DND-41 (cell line): ENCODE measurements at regions not wholly inside any gene's neighbourhood (a gene's known extent, or its start where the extent isn't known, plus 50 kb on each side); places are given as distances from the start of the nearest gene placed in this dataset.

Experiments used
- ATAC-seq: fragments of 200-7000 bp; cut with Tn5 transposase; 3 replicates; pipeline ENCODE4 v1.9.1; 2021; ENCODE audit warnings: low read depth; ENCODE audit not compliant: insufficient read depth
- DNase-seq: peaks from one replicate; pipeline ENCODE4 v3.0.0-alpha.2; 2020
- H2AFZ ChIP-seq: 2 replicates; pipeline ENCODE4 v1.6.0; 2012; ENCODE audit warnings: low read depth, low read length
- H3K27ac ChIP-seq: 2 replicates; pipeline ENCODE4 v1.5.1; 2012; ENCODE audit warnings: low read length, inconsistent platforms
- H3K27me3 ChIP-seq: fragments of 200-600 bp; sonication (generic); 2 replicates; pipeline ENCODE4 v1.6.0; 2012; ENCODE audit warnings: low read length, mild to moderate bottlenecking, inconsistent platforms; ENCODE audit not compliant: insufficient read depth, poor library complexity
- H3K36me3 ChIP-seq: 2 replicates; pipeline ENCODE4 v1.5.1; 2012; ENCODE audit warnings: low read length, inconsistent platforms; ENCODE audit not compliant: insufficient read depth
- H3K4me1 ChIP-seq: 2 replicates; pipeline ENCODE4 v1.5.1; 2012; ENCODE audit warnings: mild to moderate bottlenecking, low read length; ENCODE audit not compliant: insufficient read depth
- H3K4me2 ChIP-seq: 2 replicates; pipeline ENCODE4 v1.6.0; 2012; ENCODE audit warnings: mild to moderate bottlenecking, moderate library complexity, low read length, inconsistent platforms; ENCODE audit not compliant: insufficient read depth
- H3K4me3 ChIP-seq, 2 experiments: fragments of 200-600 bp in 1 of 2; shearing (Covaris generic) in 1 of 2; 2 replicates each; pipeline ENCODE4 v1.5.1; 2012 to 2016; ENCODE audit warnings: inconsistent platforms in 2 of 2, low read length in 2 of 2, mild to moderate bottlenecking in 2 of 2, low read depth in 1 of 2, moderate library complexity in 1 of 2
- H3K79me2 ChIP-seq: 2 replicates; pipeline ENCODE4 v1.6.0; 2012; ENCODE audit warnings: low read length, inconsistent platforms; ENCODE audit not compliant: insufficient read depth
- H3K9ac ChIP-seq: 2 replicates; pipeline ENCODE4 v1.6.0; 2012; ENCODE audit warnings: low read depth, mild to moderate bottlenecking, inconsistent platforms, low read length, moderate library complexity
- H3K9me3 ChIP-seq: 2 replicates; pipeline ENCODE4 v1.5.1; 2012; ENCODE audit warnings: low read length, moderate library complexity, mild to moderate bottlenecking, inconsistent platforms; ENCODE audit not compliant: insufficient read depth, severe bottlenecking
- H4K20me1 ChIP-seq: 2 replicates; pipeline ENCODE4 v1.6.0; 2012; ENCODE audit warnings: low read length; ENCODE audit not compliant: insufficient read depth
- EZH2 ChIP-seq: IDR thresholded peaks from 3 replicates; pipeline ENCODE4 v1.6.1; 2012; ENCODE audit warnings: borderline replicate concordance, low read depth, mild to moderate bottlenecking, moderate library complexity, low read length, inconsistent platforms; ENCODE audit not compliant: severe bottlenecking
- TF ChIP-seq, protein P1 (sequence below): IDR thresholded peaks from 2 replicates; pipeline ENCODE4 v1.5.1; 2012; ENCODE audit warnings: borderline replicate concordance, low read length, moderate library complexity, mild to moderate bottlenecking; ENCODE audit not compliant: poor library complexity, severe bottlenecking; ENCODE audit errors: extremely low read depth

DNA sequence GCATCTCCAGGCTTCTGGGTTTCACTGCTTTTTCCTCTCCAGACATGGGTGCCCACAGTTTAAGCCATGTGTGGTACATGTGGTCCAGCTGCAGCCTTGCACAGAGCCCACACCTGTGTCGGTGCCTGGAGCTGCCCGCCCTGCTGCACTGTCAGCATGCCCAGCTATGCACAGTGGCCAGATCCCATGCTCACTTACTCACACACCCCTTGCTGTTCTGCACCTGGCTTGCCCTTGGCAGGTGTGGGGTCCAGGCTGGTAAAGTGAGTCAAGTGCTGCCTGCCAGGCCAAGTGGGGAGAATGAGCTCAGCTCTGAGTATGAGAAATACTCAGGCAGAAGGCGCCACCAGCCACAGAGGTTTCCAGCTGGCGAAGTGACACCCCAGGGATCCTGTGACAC lies 739.9 kb downstream of the CDH11 start:
- TF ChIP-seq EZH2: no peak
- TF ChIP-seq, protein P1, sequence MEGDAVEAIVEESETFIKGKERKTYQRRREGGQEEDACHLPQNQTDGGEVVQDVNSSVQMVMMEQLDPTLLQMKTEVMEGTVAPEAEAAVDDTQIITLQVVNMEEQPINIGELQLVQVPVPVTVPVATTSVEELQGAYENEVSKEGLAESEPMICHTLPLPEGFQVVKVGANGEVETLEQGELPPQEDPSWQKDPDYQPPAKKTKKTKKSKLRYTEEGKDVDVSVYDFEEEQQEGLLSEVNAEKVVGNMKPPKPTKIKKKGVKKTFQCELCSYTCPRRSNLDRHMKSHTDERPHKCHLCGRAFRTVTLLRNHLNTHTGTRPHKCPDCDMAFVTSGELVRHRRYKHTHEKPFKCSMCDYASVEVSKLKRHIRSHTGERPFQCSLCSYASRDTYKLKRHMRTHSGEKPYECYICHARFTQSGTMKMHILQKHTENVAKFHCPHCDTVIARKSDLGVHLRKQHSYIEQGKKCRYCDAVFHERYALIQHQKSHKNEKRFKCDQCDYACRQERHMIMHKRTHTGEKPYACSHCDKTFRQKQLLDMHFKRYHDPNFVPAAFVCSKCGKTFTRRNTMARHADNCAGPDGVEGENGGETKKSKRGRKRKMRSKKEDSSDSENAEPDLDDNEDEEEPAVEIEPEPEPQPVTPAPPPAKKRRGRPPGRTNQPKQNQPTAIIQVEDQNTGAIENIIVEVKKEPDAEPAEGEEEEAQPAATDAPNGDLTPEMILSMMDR: no peak
- Histone ChIP-seq H3K27me3 (no peaks in the 10 kb centered on the region), H3K79me2 (no peaks in the 10 kb centered on the region), H3K4me1 (no peaks in the 10 kb centered on the region), H3K27ac (no peak overlapping the region), H3K4me3 (no peak overlapping the region), H3K9me3 (peaks cover 9% of the 10 kb centered on the region), H2AFZ (no peak overlapping the region), H3K36me3 (no peaks in the 10 kb centered on the region), H4K20me1 (no peaks in the 10 kb centered on the region), H3K4me2 (no peak overlapping the region), H3K9ac (no peak overlapping the region)
- DNase-seq (no peak), ATAC-seq (no peak)

DNA sequence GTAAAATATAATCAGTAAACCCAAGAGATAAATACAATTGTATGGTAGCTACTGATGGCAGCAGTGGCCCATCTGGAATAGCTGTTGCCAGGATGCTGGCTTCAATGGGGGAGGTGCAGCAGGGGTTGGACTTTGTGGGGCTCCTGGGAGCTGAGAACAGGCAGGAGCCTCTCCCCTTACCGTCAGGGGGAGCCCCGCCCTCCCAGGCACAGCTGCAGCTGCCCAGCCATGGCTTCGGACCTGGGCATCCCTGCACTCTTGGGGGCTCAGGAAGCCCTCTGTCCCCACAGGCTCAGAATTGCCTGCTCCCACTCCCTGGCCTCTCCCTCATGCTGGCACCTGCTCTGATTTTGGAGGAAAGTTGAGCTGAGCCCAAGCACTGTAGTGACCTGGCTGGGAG lies 741.1 kb downstream of the CDH11 start:
- no peaks in the 10 kb centered on the region for H3K27me3 ChIP-seq
- no peaks in the 10 kb centered on the region for H3K4me1 ChIP-seq
- TF ChIP-seq, protein P1: no peak
- TF ChIP-seq EZH2: no peak
- no peak for ATAC-seq
- no peak overlapping the region for H3K4me3 ChIP-seq
- no peaks in the 10 kb centered on the region for H4K20me1 ChIP-seq
- peaks cover 9% of the 10 kb centered on the region for H3K9me3 ChIP-seq
- no peak overlapping the region for H3K27ac ChIP-seq
- H3K4me2 ChIP-seq: no peak overlapping the region
- DNase-seq: no peak
- no peak overlapping the region for H3K9ac ChIP-seq
- no peak overlapping the region for H2AFZ ChIP-seq
- H3K36me3 ChIP-seq: no peaks in the 10 kb centered on the region
- H3K79me2 ChIP-seq: no peaks in the 10 kb centered on the region

GRCh38 chr16:64375391-64375980 lies 746.4 kb downstream of the CDH11 start:
- Histone ChIP-seq H3K27me3 (no peaks in the 10 kb centered on the region), H3K4me1 (no peaks in the 10 kb centered on the region), H3K27ac (no peak overlapping the region), H4K20me1 (no peaks in the 10 kb centered on the region), H3K36me3 (no peaks in the 10 kb centered on the region), H2AFZ (no peak overlapping the region), H3K4me2 (no peak overlapping the region), H3K9ac (no peak overlapping the region), H3K4me3 (no peak overlapping the region), H3K9me3 (no peaks in the 10 kb centered on the region), H3K79me2 (no peaks in the 10 kb centered on the region)
- no peak for ATAC-seq
- TF ChIP-seq, protein P1: no peak
- TF ChIP-seq EZH2: no peak
- DNase-seq: no peak

DNA sequence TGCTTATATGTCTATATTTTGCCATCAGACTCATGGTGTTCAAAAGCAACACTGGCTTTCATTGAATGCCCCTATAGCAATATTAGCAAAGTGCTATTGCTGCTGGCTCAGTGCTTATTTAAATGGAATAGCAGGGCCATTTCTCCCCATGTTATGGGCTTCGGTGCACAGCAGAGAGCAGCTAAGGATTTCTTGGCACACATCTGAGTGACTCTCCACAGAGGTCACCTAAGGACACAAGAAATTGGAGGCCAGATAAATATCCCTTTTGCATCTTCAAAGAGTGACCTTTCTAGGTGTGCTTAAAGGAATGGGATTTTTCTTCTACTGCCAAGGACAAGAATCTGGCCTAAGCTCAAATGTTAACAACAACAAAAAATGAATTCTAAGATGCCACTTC lies 751.8 kb downstream of the CDH11 start:
- ATAC-seq: no peak

More for the DNA sequence above, 751.8 kb downstream of the CDH11 start:
- no peak overlapping the region for H3K27ac ChIP-seq
- no peak overlapping the region for H3K9ac ChIP-seq
- no peak overlapping the region for H2AFZ ChIP-seq
- H3K79me2 ChIP-seq: no peaks in the 10 kb centered on the region
- no peak overlapping the region for H3K4me2 ChIP-seq
- no peaks in the 10 kb centered on the region for H3K9me3 ChIP-seq
- H3K4me3 ChIP-seq: no peak overlapping the region
- no peak for DNase-seq
- no peaks in the 10 kb centered on the region for H3K27me3 ChIP-seq
- TF ChIP-seq, protein P1: no peak
- no peak for TF ChIP-seq EZH2
- no peaks in the 10 kb centered on the region for H4K20me1 ChIP-seq
- H3K36me3 ChIP-seq: no peaks in the 10 kb centered on the region
- no peaks in the 10 kb centered on the region for H3K4me1 ChIP-seq
